HEK293T (cell line): ENCODE measurements at regions not wholly inside any gene's neighbourhood (a gene's known extent, or its start where the extent isn't known, plus 50 kb on each side); places are given as distances from the start of the nearest gene placed in this dataset.

Experiments used
- CTCF ChIA-PET: fragments of 350-600 bp; formaldehyde crosslinking; extraction: SDS; loops from one replicate; lab custom pipeline; 2021; ENCODE audit warnings: antibody characterized with exemption, inconsistent platforms; lab: Yijun Ruan, JAX
- POLR2A ChIA-PET: fragments of 350-600 bp; formaldehyde crosslinking; extraction: SDS; loops from one replicate; lab custom pipeline; 2020; ENCODE audit warnings: antibody characterized with exemption, inconsistent platforms; lab: Yijun Ruan, JAX
- DNase-seq: peaks from one replicate; pipeline ENCODE4 v3.0.0; 2012; ENCODE audit warnings: mixed read lengths; ENCODE audit errors: extremely low spot score
- ARNT ChIP-seq: fragments of 450-650 bp; IDR thresholded peaks from 2 replicates; pipeline ENCODE4 v1.6.1; 2017; ENCODE audit warnings: mild to moderate bottlenecking
- BHLHE40 ChIP-seq: fragments of 450-650 bp; IDR thresholded peaks from 2 replicates; pipeline ENCODE4 v1.6.1; 2016; ENCODE audit warnings: mild to moderate bottlenecking, moderate library complexity, borderline replicate concordance
- CTBP1 ChIP-seq: fragments of 450-650 bp; IDR thresholded peaks from 2 replicates; pipeline ENCODE4 v1.6.1; 2016; ENCODE audit warnings: borderline replicate concordance
- ELF4 ChIP-seq: fragments of 450-650 bp; IDR thresholded peaks from 2 replicates; pipeline ENCODE4 v1.6.1; 2017; ENCODE audit warnings: antibody characterized with exemption
- FOXA1 ChIP-seq: fragments of 450-650 bp; IDR thresholded peaks from 2 replicates; pipeline ENCODE4 v1.6.1; 2016; ENCODE audit warnings: mild to moderate bottlenecking
- FOXK2 ChIP-seq: fragments of 450-650 bp; IDR thresholded peaks from 2 replicates; pipeline ENCODE4 v1.6.1; 2016; ENCODE audit warnings: mild to moderate bottlenecking
- FOXM1 ChIP-seq: fragments of 450-650 bp; IDR thresholded peaks from 2 replicates; pipeline ENCODE4 v1.6.1; 2017; ENCODE audit warnings: mild to moderate bottlenecking, borderline replicate concordance
- HDGF ChIP-seq: fragments of 450-650 bp; IDR thresholded peaks from 2 replicates; pipeline ENCODE4 v1.6.1; 2017; ENCODE audit warnings: antibody characterized with exemption, borderline replicate concordance
- L3MBTL2 ChIP-seq: fragments of 450-650 bp; conservative IDR thresholded peaks from 2 replicates; pipeline ENCODE4 v1.6.1; 2016; ENCODE audit warnings: mild to moderate bottlenecking
- LEF1 ChIP-seq: fragments of 450-650 bp; IDR thresholded peaks from 2 replicates; pipeline ENCODE4 v1.6.1; 2017; ENCODE audit warnings: mild to moderate bottlenecking, borderline replicate concordance
- NFRKB ChIP-seq: fragments of 450-650 bp; IDR thresholded peaks from 2 replicates; pipeline ENCODE4 v1.6.1; 2016; ENCODE audit warnings: mild to moderate bottlenecking, moderate library complexity
- SP1 ChIP-seq: fragments of 450-650 bp; IDR thresholded peaks from 2 replicates; pipeline ENCODE4 v1.6.1; 2017
- SUZ12 ChIP-seq: fragments of 450-650 bp; IDR thresholded peaks from 2 replicates; pipeline ENCODE4 v1.6.1; 2016; ENCODE audit warnings: mild to moderate bottlenecking
- TARDBP ChIP-seq: fragments of 450-650 bp; IDR thresholded peaks from 2 replicates; pipeline ENCODE4 v1.6.1; 2016
- ZNF384 ChIP-seq: fragments of 450-650 bp; IDR thresholded peaks from 2 replicates; pipeline ENCODE4 v1.6.1; 2016
- TF ChIP-seq, protein P1 (sequence below): fragments of 450-650 bp; IDR thresholded peaks from 2 replicates; pipeline ENCODE4 v1.6.1; 2016

GRCh38 chr5:63351164-63351563 lies 611.1 kb downstream of the HTR1A start:
- ChIA-PET CTCF (no interaction called here), POLR2A (no interaction called here)
- DNase-seq: no peak
- TF ChIP-seq CTBP1 (no peak), ARNT (no peak), FOXA1 (no peak), HDGF (no peak), ZNF384 (no peak), SP1 (no peak), LEF1 (no peak), TARDBP (no peak), ELF4 (no peak), BHLHE40 (no peak), L3MBTL2 (no peak), FOXM1 (no peak)

GRCh38 chr5:63346451-63346850 lies 615.8 kb downstream of the HTR1A start:
- DNase-seq: no peak
- CTCF ChIA-PET: no interaction called here
- no peak for TF ChIP-seq FOXK2
- no peak for TF ChIP-seq FOXM1
- TF ChIP-seq TARDBP: no peak
- TF ChIP-seq L3MBTL2: no peak
- TF ChIP-seq NFRKB: no peak
- POLR2A ChIA-PET: no interaction called here

GRCh38 chr5:63341442-63341841 lies 620.8 kb downstream of the HTR1A start:
- POLR2A ChIA-PET: no interaction called here
- CTCF ChIA-PET: no interaction called here
- TF ChIP-seq BHLHE40 (no peak), ELF4 (no peak), TARDBP (no peak), HDGF (no peak), SP1 (no peak), FOXK2 (no peak), ZNF384 (no peak), LEF1 (no peak), SUZ12 (no peak), ARNT (no peak), FOXA1 (no peak), CTBP1 (no peak), FOXM1 (no peak), L3MBTL2 (no peak), NFRKB (no peak)
- TF ChIP-seq, protein P1, sequence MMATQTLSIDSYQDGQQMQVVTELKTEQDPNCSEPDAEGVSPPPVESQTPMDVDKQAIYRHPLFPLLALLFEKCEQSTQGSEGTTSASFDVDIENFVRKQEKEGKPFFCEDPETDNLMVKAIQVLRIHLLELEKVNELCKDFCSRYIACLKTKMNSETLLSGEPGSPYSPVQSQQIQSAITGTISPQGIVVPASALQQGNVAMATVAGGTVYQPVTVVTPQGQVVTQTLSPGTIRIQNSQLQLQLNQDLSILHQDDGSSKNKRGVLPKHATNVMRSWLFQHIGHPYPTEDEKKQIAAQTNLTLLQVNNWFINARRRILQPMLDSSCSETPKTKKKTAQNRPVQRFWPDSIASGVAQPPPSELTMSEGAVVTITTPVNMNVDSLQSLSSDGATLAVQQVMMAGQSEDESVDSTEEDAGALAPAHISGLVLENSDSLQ: no peak
- no peak for DNase-seq

GRCh38 chr5:63323926-63324325 lies 638.3 kb downstream of the HTR1A start:
- no peak for DNase-seq
- no peak for TF ChIP-seq FOXM1
- CTCF ChIA-PET: no interaction called here
- POLR2A ChIA-PET: no interaction called here

GRCh38 chr5:63314551-63314950 lies 647.7 kb downstream of the HTR1A start:
- ChIA-PET CTCF (no interaction called here), POLR2A (no interaction called here)
- DNase-seq: no peak
- TF ChIP-seq FOXA1 (no peak), ZNF384 (no peak), ELF4 (no peak)

GRCh38 chr5:63310644-63311043 lies 651.6 kb downstream of the HTR1A start:
- TF ChIP-seq TARDBP (no peak), ZNF384 (no peak)
- CTCF ChIA-PET: no interaction called here
- DNase-seq: no peak
- POLR2A ChIA-PET: no interaction called here

- DNase-seq: no peak
- ChIA-PET POLR2A (no interaction called here), CTCF (no interaction called here)
- TF ChIP-seq LEF1 (no peak), SP1 (no peak), TARDBP (no peak), SUZ12 (no peak), ELF4 (no peak), FOXK2 (no peak), ARNT (no peak), FOXM1 (no peak), ZNF384 (no peak), L3MBTL2 (no peak)
- TF ChIP-seq, protein P1: no peak
Measured at GRCh38 chr5:63306909-63307308, 655.3 kb downstream of the HTR1A start.

DNA sequence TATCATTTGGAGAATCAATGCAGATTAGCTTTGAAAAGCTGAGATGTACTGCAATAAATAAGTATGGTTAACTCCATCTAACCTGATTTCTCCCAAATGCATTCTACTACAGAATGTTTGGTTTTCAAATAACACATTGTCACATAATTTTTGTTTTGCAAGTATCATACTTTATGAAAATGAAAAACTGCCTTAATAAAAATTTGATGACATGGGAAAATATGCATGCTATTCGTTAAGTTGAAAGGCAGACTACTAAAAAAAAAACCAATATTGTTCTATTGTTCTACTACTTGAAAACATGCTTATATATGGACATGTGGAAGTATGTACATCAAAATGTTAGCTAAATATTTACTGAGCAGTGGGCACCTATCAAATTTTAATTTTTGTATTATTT lies 668.9 kb downstream of the HTR1A start:
- TF ChIP-seq L3MBTL2 (no peak), ZNF384 (no peak), FOXM1 (no peak), SUZ12 (no peak), CTBP1 (no peak), FOXA1 (no peak), NFRKB (no peak), LEF1 (no peak), HDGF (no peak), BHLHE40 (no peak)
- ChIA-PET CTCF (no interaction called here), POLR2A (no interaction called here)
- DNase-seq: no peak
